A549 (cell line): ENCODE measurements at regions not wholly inside any gene's neighbourhood (a gene's known extent, or its start where the extent isn't known, plus 50 kb on each side); places are given as distances from the start of the nearest gene placed in this dataset.
A peak's percentile ranks its signal among the peaks of the same experiment; 100 is the strongest.

ENCODE experiments used
- ATAC-seq, 2 experiments: fragments of 200-7000 bp in 1 of 2; fragments of >200 bp in 1 of 2; cut with Nextera tagmentation in 1 of 2; cut with Tn5 transposase in 1 of 2; 3 replicates each; pipeline versions ENCODE4 v1.8.0 to v1.9.1; 2018 to 2020; ENCODE audit warnings: mild to moderate bottlenecking in 1 of 2, moderate library complexity in 1 of 2
- CTCF ChIA-PET: fragments of 300-600 bp; sonication (Branson Sonifier 250); formaldehyde crosslinking; extraction: SDS; loops from one replicate; lab custom pipeline; 2021; ENCODE audit warnings: antibody characterized with exemption, inconsistent platforms; lab: Yijun Ruan, JAX
- POLR2A ChIA-PET: fragments of 350-600 bp; formaldehyde crosslinking; extraction: SDS; loops from one replicate; lab custom pipeline; 2021; ENCODE audit warnings: antibody characterized with exemption, inconsistent platforms; lab: Yijun Ruan, JAX
- DNase-seq, 2 experiments: peaks; one replicate each; pipeline versions ENCODE4 v3.0.0 to v3.0.0-alpha.2; 2011 to 2016; ENCODE audit warnings: low read depth in 1 of 2, low spot score in 1 of 2
- FAIRE-seq: peaks from 2 replicates; lab custom pipeline; 2011; peaks lifted over from hg19 to GRCh38; lab: Jason Lieb, UNC
- H3K27ac ChIP-seq, 2 experiments: fragments of >200 bp; sonication (Bioruptor Twin); formaldehyde crosslinking; 3 replicates each; pipeline ENCODE4 v1.5.1; 2016 to 2017
- H3K4me1 ChIP-seq: fragments of >200 bp; sonication (Bioruptor Twin); formaldehyde crosslinking; 3 replicates; pipeline ENCODE4 v1.6.1; 2016
- H3K4me2 ChIP-seq: fragments of >200 bp; sonication (Bioruptor Twin); formaldehyde crosslinking; 3 replicates; pipeline ENCODE4 v1.6.1; 2016
- H3K4me3 ChIP-seq: fragments of >200 bp; sonication (Bioruptor Twin); formaldehyde crosslinking; 3 replicates; pipeline ENCODE4 v1.5.1; 2016
- H3K9me3 ChIP-seq: fragments of >200 bp; sonication (Bioruptor Twin); formaldehyde crosslinking; 3 replicates; pipeline ENCODE4 v1.6.1; 2016
- BCL3 ChIP-seq: fragments of >200 bp; sonication (Bioruptor Twin); formaldehyde crosslinking; IDR thresholded peaks from 3 replicates; pipeline ENCODE4 v1.6.1; 2016
- BHLHE40 ChIP-seq: IDR thresholded peaks from 2 replicates; pipeline ENCODE4 v1.6.1; 2012; ENCODE audit warnings: low read depth, low read length, inconsistent platforms
- CEBPB ChIP-seq, 2 experiments: fragments of >200 bp in 1 of 2; sonication (Bioruptor Twin) in 1 of 2; formaldehyde crosslinking in 1 of 2; IDR thresholded peaks; 2 replicates each; pipeline ENCODE4 v1.6.1; 2012 to 2016
- CHD2 ChIP-seq: fragments of 150-350 bp; IDR thresholded peaks from 2 replicates; pipeline ENCODE4 v1.6.1; 2014; ENCODE audit warnings: low read length; ENCODE audit not compliant: partially characterized antibody
- CTCF ChIP-seq: fragments of >200 bp; sonication (Bioruptor Twin); formaldehyde crosslinking; IDR thresholded peaks from 3 replicates; pipeline ENCODE4 v1.5.1; 2016
- E2F6 ChIP-seq: IDR thresholded peaks from 2 replicates; pipeline ENCODE4 v1.6.1; 2012; ENCODE audit warnings: low read depth, borderline replicate concordance
- ELK1 ChIP-seq: fragments of 150-350 bp; IDR thresholded peaks from 2 replicates; pipeline ENCODE4 v1.6.1; 2014; ENCODE audit warnings: low read depth, mild to moderate bottlenecking, low read length
- FOSB ChIP-seq: fragments of 250-450 bp; sonication (Bioruptor Pico); IDR thresholded peaks from 2 replicates; pipeline ENCODE4 v1.5.0; 2020; ENCODE audit warnings: mild to moderate bottlenecking, moderate library complexity
- FOXS1 ChIP-seq: fragments of 250-450 bp; sonication (Bioruptor Pico); IDR thresholded peaks from 2 replicates; pipeline ENCODE4 v1.5.0; 2020; ENCODE audit warnings: mild to moderate bottlenecking, moderate library complexity
- GATA3 ChIP-seq: IDR thresholded peaks from 2 replicates; pipeline ENCODE4 v1.6.1; 2012; ENCODE audit warnings: borderline replicate concordance
- HDAC2 ChIP-seq: fragments of 200-600 bp; sonication (generic); IDR thresholded peaks from 2 replicates; pipeline ENCODE4 v1.6.1; 2016
- HOXB5 ChIP-seq: fragments of 250-450 bp; sonication (Bioruptor Pico); IDR thresholded peaks from 2 replicates; pipeline ENCODE4 v1.5.0; 2020; ENCODE audit warnings: mild to moderate bottlenecking, moderate library complexity
- JUNB ChIP-seq: fragments of >200 bp; sonication (Bioruptor Twin); formaldehyde crosslinking; IDR thresholded peaks from 2 replicates; pipeline ENCODE4 v1.6.1; 2016
- KDM1A ChIP-seq: fragments of 200-600 bp; sonication (generic); IDR thresholded peaks from 2 replicates; pipeline ENCODE4 v1.6.1; 2016; ENCODE audit warnings: low read depth, mild to moderate bottlenecking
- MAX ChIP-seq: IDR thresholded peaks from 2 replicates; pipeline ENCODE4 v1.6.1; 2012
- MYC ChIP-seq: IDR thresholded peaks from 2 replicates; pipeline ENCODE4 v1.6.1; 2012; ENCODE audit warnings: mild to moderate bottlenecking, inconsistent platforms, low read length, improper control_type of control experiment, borderline replicate concordance
- NFE2L2 ChIP-seq: fragments of 150-350 bp; conservative IDR thresholded peaks from 2 replicates; pipeline ENCODE4 v1.6.1; 2014; ENCODE audit warnings: low read length
- NPAS2 ChIP-seq: fragments of 250-450 bp; sonication (Bioruptor Pico); IDR thresholded peaks from 2 replicates; pipeline ENCODE4 v1.8.0; 2022; ENCODE audit warnings: mild to moderate bottlenecking, moderate library complexity, borderline replicate concordance
- NR3C1 ChIP-seq: fragments of >200 bp; sonication (Bioruptor Twin); formaldehyde crosslinking; IDR thresholded peaks from 3 replicates; pipeline ENCODE4 v1.6.1; 2017
- POLR2A ChIP-seq: IDR thresholded peaks from 2 replicates; pipeline ENCODE4 v1.6.1; 2012; ENCODE audit warnings: mild to moderate bottlenecking, low read length
- RAD21 ChIP-seq, 2 experiments: fragments of >200 bp in 1 of 2; sonication (Bioruptor Twin) in 1 of 2; formaldehyde crosslinking in 1 of 2; IDR thresholded peaks in 1 of 2; conservative IDR thresholded peaks in 1 of 2; 2 replicates in 1 of 2; 3 replicates in 1 of 2; pipeline ENCODE4 v1.6.1; 2012 to 2018; ENCODE audit warnings: inconsistent platforms in 1 of 2
- RARB ChIP-seq: fragments of 250-450 bp; sonication (Bioruptor Pico); IDR thresholded peaks from 2 replicates; pipeline ENCODE4 v1.8.0; 2021; ENCODE audit warnings: mild to moderate bottlenecking, moderate library complexity
- REST ChIP-seq: fragments of 200-600 bp; sonication (generic); IDR thresholded peaks from 2 replicates; pipeline ENCODE4 v1.6.1; 2016; ENCODE audit warnings: antibody characterized with exemption, mild to moderate bottlenecking, moderate library complexity
- SMC3 ChIP-seq: fragments of >200 bp; sonication (Bioruptor Twin); formaldehyde crosslinking; IDR thresholded peaks from 3 replicates; pipeline ENCODE4 v1.6.1; 2018; ENCODE audit warnings: inconsistent platforms
- USF2 ChIP-seq: fragments of 450-650 bp; IDR thresholded peaks from 2 replicates; pipeline ENCODE4 v1.6.1; 2014; ENCODE audit warnings: antibody characterized with exemption
- ZC3H11A ChIP-seq: fragments of 450-650 bp; IDR thresholded peaks from 2 replicates; pipeline ENCODE4 v1.6.1; 2014; ENCODE audit warnings: antibody characterized with exemption, mild to moderate bottlenecking
- WGBS: methylation state at CpG from one replicate; pipeline ENCODE4 v1.1.6; 2017; ENCODE audit errors: missing lambda C conversion rate; 5-methylcytosine and 5-hydroxymethylcytosine counted together

GRCh38 chr15:70469182-70469581 lies 294.2 kb downstream of the UACA start (continued):
- TF ChIP-seq JUNB (no peak), KDM1A (no peak), FOSB (CRISPR knock-in tag) (no peak)

GRCh38 chr15:70466895-70467529 lies 296.3 kb downstream of the UACA start:
- Histone ChIP-seq H3K4me1 (peaks cover 13% of the 10 kb centered on the region; the same call in 2 of the 3 replicates), H3K4me3 (no peak overlapping the region), H3K9me3 (no peaks in the 10 kb centered on the region), H3K4me2 (no peak overlapping the region), H3K27ac (0 out of 6 replicates have a peak overlapping the region, but pooled peaks of 1 of the 2 experiments have one; percentile 7)
- peak; percentile 93 to 96 for ATAC-seq
- peak; percentile 83 for FAIRE-seq
- ChIA-PET POLR2A (interaction anchor here (0.6 to 1.6 kb wide), 2 partner anchors 113 to 370 kb away, joined by 3 to 6 read pairs; partner anchors contain the start of gene TLE3), CTCF (interaction anchor here (0.6 to 9.8 kb wide), 102 partner anchors 9 to 999 kb away, joined by 3 to 111 read pairs (median 4); partner anchors contain the start of gene TLE3)
- WGBS: 30% methylated on average over 4 of the region's 4 CpGs
- TF ChIP-seq ELK1 (no peak), RAD21 (conservative IDR thresholded peaks at IDR 0.05 in 1 of 2, IDR thresholded peaks at IDR 0.05 in 1 of 2) (peak; percentile 81 to 84), NR3C1 (no peak), MAX (peak; percentile 13; the same call in 1 of the 2 replicates), NPAS2 (no peak), SMC3 (peak; percentile 88), CTCF (peak; percentile 84)
- DNase-seq: peak; percentile 79 to 88

- Histone ChIP-seq H3K9me3 (no peaks in the 10 kb centered on the region), H3K27ac (no peak overlapping the region), H3K4me3 (no peak overlapping the region), H3K4me1 (peaks cover 13% of the 10 kb centered on the region; the same call in 2 of the 3 replicates), H3K4me2 (no peak overlapping the region)
- CTCF ChIA-PET: interaction anchor here (0.6 to 9.8 kb wide), 79 partner anchors 10 to 998 kb away, joined by 3 to 111 read pairs (median 4); partner anchors contain the start of gene TLE3
- FAIRE-seq (no peak), DNase-seq (no peak), ATAC-seq (no peak)
- WGBS: 85% methylated on average over 3 of the region's 3 CpGs
- POLR2A ChIA-PET: interaction anchor here (1.6 kb wide), 1 partner anchor 369 kb away, joined by 6 read pairs; the partner anchor contains the start of gene TLE3
- TF ChIP-seq POLR2A: no peak
- no peak for TF ChIP-seq REST
- TF ChIP-seq E2F6: no peak
- TF ChIP-seq BCL3: no peak
- no peak for TF ChIP-seq NPAS2
- no peak for TF ChIP-seq HDAC2
- TF ChIP-seq HOXB5 (CRISPR knock-in tag): no peak
- TF ChIP-seq USF2: no peak
- no peak for TF ChIP-seq NFE2L2
- no peak for TF ChIP-seq MYC
- no peak for TF ChIP-seq BHLHE40
- no peak for TF ChIP-seq GATA3
- no peak for TF ChIP-seq FOXS1 (CRISPR knock-in tag)
- TF ChIP-seq ZC3H11A: no peak
- TF ChIP-seq CHD2: no peak
- no peak for TF ChIP-seq RARB (CRISPR knock-in tag)
- no peak for TF ChIP-seq CEBPB (IDR thresholded peaks at IDR 0.05)
- TF ChIP-seq NR3C1: no peak
Observed at GRCh38 chr15:70466305-70466704, 297.1 kb downstream of the UACA start.
